Endodermal cell (in vitro differentiated cells): ENCODE measurements at regions not wholly inside any gene's neighbourhood (a gene's known extent, or its start where the extent isn't known, plus 50 kb on each side); places are given as distances from the start of the nearest gene placed in this dataset.

Source experiments
- DNase-seq: peaks from one replicate; pipeline ENCODE4 v3.0.0-alpha.2; 2017
- H3K27ac ChIP-seq: 2 replicates; pipeline ENCODE4 v1.5.1; 2013; ENCODE audit warnings: mild to moderate bottlenecking, low read depth, low read length, moderate library complexity
- H3K27me3 ChIP-seq: 2 replicates; pipeline ENCODE4 v1.6.1; 2013; ENCODE audit warnings: mild to moderate bottlenecking, low read length, moderate library complexity; ENCODE audit not compliant: insufficient read depth, control insufficient read depth, poor library complexity, severe bottlenecking
- H3K36me3 ChIP-seq: 2 replicates; pipeline ENCODE4 v1.7.0; 2013; ENCODE audit warnings: mild to moderate bottlenecking, low read length, moderate library complexity; ENCODE audit not compliant: control insufficient read depth, insufficient read depth
- H3K4me1 ChIP-seq: one replicate; pipeline ENCODE4 v1.7.0; 2013; ENCODE audit warnings: low read length; ENCODE audit not compliant: control insufficient read depth, insufficient read depth
- H3K4me3 ChIP-seq: 2 replicates; pipeline ENCODE4 v1.5.1; 2013; ENCODE audit warnings: mild to moderate bottlenecking, low read length, moderate library complexity
- H3K9ac ChIP-seq: 2 replicates; pipeline ENCODE4 v1.6.1; 2013; ENCODE audit warnings: mild to moderate bottlenecking, low read length, moderate library complexity; ENCODE audit not compliant: poor library complexity, severe bottlenecking; ENCODE audit errors: extremely low read depth
- H3K9me3 ChIP-seq: 2 replicates; pipeline ENCODE4 v1.6.1; 2013; ENCODE audit warnings: mild to moderate bottlenecking, low read length, moderate library complexity; ENCODE audit not compliant: control insufficient read depth
- H3K27ac Mint-ChIP-seq: 2 replicates; pipeline ENCODE4 v1.8.0; 2020; ENCODE audit warnings: mixed read lengths
- H3K27me3 Mint-ChIP-seq: 2 replicates; pipeline ENCODE4 v1.8.0; 2021; ENCODE audit warnings: mild to moderate bottlenecking, mixed read lengths; ENCODE audit not compliant: insufficient read depth
- H3K36me3 Mint-ChIP-seq: 2 replicates; pipeline ENCODE4 v1.8.0; 2020; ENCODE audit warnings: low read depth, mixed read lengths
- H3K4me1 Mint-ChIP-seq: 2 replicates; pipeline ENCODE4 v1.8.0; 2020; ENCODE audit warnings: mixed read lengths
- H3K4me3 Mint-ChIP-seq: 2 replicates; pipeline ENCODE4 v1.8.0; 2020; ENCODE audit warnings: mild to moderate bottlenecking, moderate library complexity, mixed read lengths
- H3K9me3 Mint-ChIP-seq: 2 replicates; pipeline ENCODE4 v1.8.0; 2020; ENCODE audit warnings: mild to moderate bottlenecking, mixed read lengths
- CTCF ChIP-seq: fragments of 200-600 bp; sonication (generic); conservative IDR thresholded peaks from 2 replicates; pipeline ENCODE4 v1.5.0; 2021; ENCODE audit warnings: antibody characterized with exemption, mild to moderate bottlenecking
- WGBS, 2 experiments: methylation state at CpG; one replicate each; pipeline versions ENCODE4 v1.1.5 to v1.1.7; 2013; ENCODE audit warnings: missing lambda C conversion rate in 2 of 2, mixed read lengths in 1 of 2; ENCODE audit not compliant: insufficient coverage in 1 of 2, insufficient read length in 1 of 2; 5-methylcytosine and 5-hydroxymethylcytosine counted together

- peaks cover 30% of the 10 kb centered on the region for H3K9me3 Mint-ChIP-seq
- DNase-seq, result no peak
- no peaks in the 10 kb centered on the region for H3K36me3 Mint-ChIP-seq
- Histone ChIP-seq H3K9me3 (no peaks in the 10 kb centered on the region), H3K27me3 (no peaks in the 10 kb centered on the region), H3K4me1 (no peaks in the 10 kb centered on the region), H3K4me3 (no peak overlapping the region), H3K27ac (no peak overlapping the region), H3K9ac (no peak overlapping the region), H3K36me3 (no peaks in the 10 kb centered on the region)
- no peak overlapping the region for H3K27ac Mint-ChIP-seq
- TF ChIP-seq CTCF, result no peak
- H3K4me1 Mint-ChIP-seq, result peaks cover 3% of the 10 kb centered on the region
- no peaks in the 10 kb centered on the region for H3K27me3 Mint-ChIP-seq
- H3K4me3 Mint-ChIP-seq, result no peak overlapping the region
- WGBS, 2 experiments, result 89 to 94% methylated on average over 3 to 4 of the region's 4 CpGs
Measured at GRCh38 chrX:42149765-42150164, 226.4 kb upstream of the CASK start.

GRCh38 chrX:42149281-42149680 lies 225.9 kb upstream of the CASK start:
- H3K27ac ChIP-seq, result no peak overlapping the region
- no peaks in the 10 kb centered on the region for H3K36me3 ChIP-seq
- no peaks in the 10 kb centered on the region for H3K27me3 ChIP-seq
- H3K9ac ChIP-seq, result no peak overlapping the region
- no peak overlapping the region for H3K4me3 ChIP-seq
- no peak for TF ChIP-seq CTCF
- no peaks in the 10 kb centered on the region for H3K27me3 Mint-ChIP-seq
- H3K4me1 Mint-ChIP-seq, result peaks cover 3% of the 10 kb centered on the region
- H3K27ac Mint-ChIP-seq, result no peak overlapping the region
- no peaks in the 10 kb centered on the region for H3K9me3 ChIP-seq
- no peak overlapping the region for H3K4me3 Mint-ChIP-seq
- no peaks in the 10 kb centered on the region for H3K36me3 Mint-ChIP-seq
- H3K9me3 Mint-ChIP-seq, result peaks cover 35% of the 10 kb centered on the region
- no CpG with 5 or more reads among the region's 2 CpGs for WGBS, 2 experiments
- no peaks in the 10 kb centered on the region for H3K4me1 ChIP-seq
- no peak for DNase-seq

GRCh38 chrX:42143866-42144592 lies 220.7 kb upstream of the CASK start:
- no peak overlapping the region for H3K27ac Mint-ChIP-seq
- no peaks in the 10 kb centered on the region for H3K4me1 ChIP-seq
- H3K36me3 ChIP-seq, result no peaks in the 10 kb centered on the region
- peaks cover 46% of the 10 kb centered on the region for H3K9me3 Mint-ChIP-seq
- H3K4me3 ChIP-seq, result no peak overlapping the region
- no peaks in the 10 kb centered on the region for H3K36me3 Mint-ChIP-seq
- WGBS, 2 experiments, result 94% methylated on average over 5 of the region's 5 CpGs; no CpG with 5 or more reads in 1 of the 2 experiments
- no peak overlapping the region for H3K9ac ChIP-seq
- no peak for TF ChIP-seq CTCF
- H3K27ac ChIP-seq, result no peak overlapping the region
- H3K4me1 Mint-ChIP-seq, result peaks cover 3% of the 10 kb centered on the region
- H3K9me3 ChIP-seq, result no peaks in the 10 kb centered on the region
- H3K27me3 Mint-ChIP-seq, result no peaks in the 10 kb centered on the region
- H3K27me3 ChIP-seq, result no peaks in the 10 kb centered on the region
- H3K4me3 Mint-ChIP-seq, result no peak overlapping the region
- DNase-seq, result no peak
